Peyer's patch (tissue), 4 donors: ENCODE measurements at regions not wholly inside any gene's neighbourhood (a gene's known extent, or its start where the extent isn't known, plus 50 kb on each side); places are given as distances from the start of the nearest gene placed in this dataset.

Experiments
- CTCF ChIP-seq, 6 experiments: fragments of 450-650 bp in 4 of 6; fragments of 200-600 bp in 2 of 6; sonication (generic) in 1 of 6; IDR thresholded peaks; one replicate each; pipeline ENCODE4 v1.5.1; 2017 to 2019; ENCODE audit warnings: antibody characterized with exemption in 6 of 6, mild to moderate bottlenecking in 3 of 6, moderate library complexity in 1 of 6
- POLR2A ChIP-seq, 2 donors: fragments of 450-650 bp; IDR thresholded peaks; one replicate each; pipeline ENCODE4 v1.5.1; 2017; ENCODE audit warnings: antibody characterized with exemption in 2 of 2, mild to moderate bottlenecking in 2 of 2, moderate library complexity in 2 of 2

GRCh38 chr2:19569300-19569791 is 210.9 kb upstream of the OSR1 start:
- TF ChIP-seq POLR2A (IDR thresholded peaks at IDR 0.05) (no peak), CTCF (IDR thresholded peaks at IDR 0.05) (no peak)
